Forelimb muscle (tissue), 1 donor: ENCODE measurements at regions not wholly inside any gene's neighbourhood (a gene's known extent, or its start where the extent isn't known, plus 50 kb on each side); places are given as distances from the start of the nearest gene placed in this dataset.

ENCODE experiments used
- DNase-seq: peaks from one replicate; pipeline ENCODE4 v3.0.0-alpha.2; 2013; ENCODE audit warnings: low read depth

GRCh38 chr5:124318661-124319060 is 427.8 kb downstream of the ZNF608 start:
- no peak for DNase-seq

GRCh38 chr5:124317451-124317850 is 429.0 kb downstream of the ZNF608 start:
- no peak for DNase-seq

GRCh38 chr5:124315741-124316415 is 430.6 kb downstream of the ZNF608 start:
- DNase-seq: no peak

DNA sequence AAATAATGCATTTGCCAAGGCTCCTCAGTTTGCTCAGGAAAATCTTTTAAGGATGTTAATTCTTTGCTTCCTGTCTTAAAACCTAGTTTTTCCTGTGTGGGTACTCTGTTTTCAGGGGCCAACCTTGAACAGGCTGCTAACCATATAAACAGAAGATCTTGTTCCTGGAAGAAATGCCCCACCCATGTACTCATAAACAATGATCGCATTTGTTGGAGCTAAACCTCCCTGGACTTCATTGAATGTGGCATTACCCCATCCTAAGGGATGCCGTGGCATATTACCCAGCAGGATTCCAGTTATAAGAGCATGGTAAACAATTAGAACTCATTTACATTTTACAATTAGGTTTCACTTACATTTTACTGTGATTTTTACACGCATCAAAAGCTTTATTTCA is 436.0 kb downstream of the ZNF608 start:
- DNase-seq: no peak

DNA sequence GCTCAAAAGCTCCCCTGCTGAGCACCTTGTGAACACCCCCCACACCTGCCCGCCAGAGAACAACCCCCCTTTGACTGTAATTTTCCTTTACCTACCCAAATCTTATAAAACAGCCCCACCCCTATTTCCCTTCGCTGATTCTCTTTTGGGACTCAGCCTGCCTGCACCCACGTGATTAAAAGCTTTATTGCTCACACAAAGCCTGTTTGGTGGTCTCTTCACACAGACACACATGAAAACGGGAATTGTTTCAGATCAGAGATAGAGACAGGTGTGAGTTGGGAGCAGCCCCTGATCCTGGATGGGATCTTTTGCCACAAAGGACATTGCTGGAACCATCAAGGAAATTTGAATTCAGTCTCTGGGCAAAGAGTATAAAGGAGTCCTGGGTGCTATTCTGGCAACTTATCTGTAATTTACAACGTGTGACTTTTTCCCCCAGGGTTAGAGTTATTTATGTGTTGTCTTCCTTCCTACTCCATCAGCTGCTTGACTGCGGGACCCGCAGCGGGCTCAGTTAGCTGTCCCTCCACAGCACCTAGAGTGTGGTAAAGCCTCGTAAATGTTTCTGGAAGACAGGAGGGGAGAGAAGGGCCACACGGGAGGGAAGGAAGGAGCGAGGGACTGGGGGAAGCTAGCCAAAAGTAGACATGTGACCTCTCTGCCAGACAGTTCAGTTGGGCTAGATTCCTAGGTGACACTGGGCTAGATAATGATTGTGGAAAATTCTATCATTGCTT is 437.0 kb downstream of the ZNF608 start:
- DNase-seq: no peak

- DNase-seq: no peak
These were observed 443.1 kb downstream of the ZNF608 start for GRCh38 chr5:124303366-124303765.

DNA sequence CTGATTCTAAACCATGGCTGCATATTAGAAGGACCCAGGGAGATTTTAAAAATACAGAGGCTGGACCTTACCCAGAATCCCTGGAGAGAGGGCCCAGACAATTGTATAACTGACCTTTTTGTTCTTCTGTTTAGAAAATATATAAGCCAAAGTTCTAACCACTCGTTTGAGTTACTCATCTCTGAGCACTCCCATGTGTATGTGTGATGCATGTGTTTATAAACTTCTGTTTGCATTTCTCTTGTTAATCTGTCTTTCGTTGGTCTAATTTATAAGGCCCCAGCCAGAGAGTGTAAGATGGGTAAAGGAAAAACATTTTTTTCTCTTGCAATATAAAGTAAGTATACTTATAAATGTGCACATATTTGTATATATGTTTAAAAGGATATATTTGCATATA is 443.9 kb downstream of the ZNF608 start:
- DNase-seq: no peak

- DNase-seq: no peak
These were observed 444.6 kb downstream of the ZNF608 start for GRCh38 chr5:124301850-124302249.

DNA sequence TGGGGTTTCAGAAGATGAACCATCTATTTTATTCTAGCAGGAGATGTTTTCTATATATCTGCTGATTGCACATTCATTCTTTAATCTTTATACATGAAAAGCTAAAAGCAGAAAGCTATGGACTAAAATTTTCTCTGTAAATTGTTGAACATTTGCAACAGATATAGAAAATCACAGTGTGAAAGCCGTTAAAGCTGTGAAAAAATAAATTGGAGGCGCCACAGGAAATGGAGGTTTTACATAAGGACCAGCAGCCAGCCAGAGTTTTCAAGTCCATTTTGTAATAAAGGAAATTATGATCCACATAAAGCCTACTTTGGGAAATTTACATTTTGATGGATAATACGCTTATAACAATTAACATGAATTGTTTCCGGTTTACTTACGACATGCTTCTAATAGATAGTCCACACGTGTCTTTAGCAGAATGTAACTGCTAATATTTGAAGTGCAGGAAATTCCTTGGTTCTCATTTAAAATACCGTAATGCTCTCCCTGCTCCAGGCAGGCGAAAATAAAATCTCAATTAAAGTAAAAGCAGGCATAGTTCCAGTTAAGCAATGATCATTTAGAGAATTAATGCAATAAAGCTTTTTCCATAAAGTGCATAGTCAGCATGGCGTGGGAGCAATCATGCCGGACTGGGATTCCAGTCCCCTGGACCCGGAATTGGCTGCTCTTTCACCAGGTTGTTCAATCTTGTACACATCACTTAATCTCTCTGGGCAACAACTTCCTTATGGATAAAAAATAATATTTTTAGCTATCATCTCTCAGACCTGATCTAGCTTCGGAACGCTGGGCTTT is 445.4 kb downstream of the ZNF608 start:
- no peak for DNase-seq

GRCh38 chr5:124297826-124298225 is 448.6 kb downstream of the ZNF608 start:
- no peak for DNase-seq

DNA sequence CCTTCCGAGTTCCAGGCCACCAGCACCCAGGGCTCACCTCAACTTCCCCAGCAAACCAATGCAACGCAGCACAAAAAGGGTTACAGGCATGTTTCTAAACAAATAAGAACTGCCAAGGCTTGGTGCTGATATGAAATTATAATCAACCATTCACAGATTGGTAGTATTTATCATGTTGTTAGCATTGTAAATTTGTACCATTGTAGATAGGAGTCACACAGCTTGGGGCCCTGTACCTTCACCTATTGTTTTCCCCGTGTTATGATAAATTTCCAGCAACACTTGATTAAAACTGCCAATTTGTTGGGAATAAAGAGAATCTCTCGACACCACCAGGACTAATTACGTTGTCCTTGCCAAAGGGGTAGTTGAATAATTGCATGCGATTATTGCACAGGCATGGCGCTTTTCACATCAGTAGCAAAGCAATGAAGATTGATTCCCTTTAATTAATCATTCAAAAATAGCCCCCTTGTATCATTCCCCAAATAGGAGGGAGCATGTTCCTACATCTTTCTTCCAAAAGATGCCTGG is 454.1 kb downstream of the ZNF608 start:
- no peak for DNase-seq

GRCh38 chr5:124289641-124290311 is 456.7 kb downstream of the ZNF608 start:
- no peak for DNase-seq

DNA sequence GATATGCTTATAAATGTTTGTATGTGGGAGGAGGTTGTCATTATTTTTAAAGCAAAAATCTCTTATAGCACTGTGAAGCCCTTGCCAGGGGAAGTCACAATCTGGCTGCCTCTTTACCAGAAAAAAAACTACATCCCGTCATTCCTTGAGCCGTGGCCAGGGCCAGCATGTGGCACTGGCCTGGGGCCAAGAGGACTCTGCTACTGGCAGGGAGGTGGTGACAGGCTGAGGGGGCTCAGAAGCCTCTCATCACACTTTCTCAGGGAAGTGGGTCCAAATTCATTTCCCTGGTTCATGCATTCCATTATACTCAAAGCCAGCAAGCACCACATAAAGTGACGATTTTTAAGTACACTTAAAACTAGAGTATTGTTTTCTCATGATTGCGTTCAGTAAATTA is 457.3 kb downstream of the ZNF608 start:
- DNase-seq: no peak

DNA sequence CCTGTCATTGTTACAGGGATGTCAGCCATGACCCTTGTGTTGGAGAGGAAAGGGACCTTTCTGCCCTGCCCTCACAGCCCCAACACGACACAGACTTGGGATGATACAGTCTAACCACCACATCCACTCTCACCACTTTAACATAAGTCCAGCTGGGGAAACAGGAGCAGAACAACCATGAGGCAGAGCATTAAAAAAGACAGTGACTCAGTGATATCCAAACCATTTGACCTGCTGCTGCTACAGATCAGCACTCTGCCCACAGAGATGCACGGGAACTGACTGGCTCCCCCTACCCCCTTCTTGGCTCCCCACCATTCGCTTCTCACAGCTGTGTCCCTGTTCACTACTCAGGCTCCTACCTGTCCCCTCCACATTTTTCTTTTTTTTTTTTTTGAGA is 458.6 kb downstream of the ZNF608 start:
- DNase-seq: no peak

DNA sequence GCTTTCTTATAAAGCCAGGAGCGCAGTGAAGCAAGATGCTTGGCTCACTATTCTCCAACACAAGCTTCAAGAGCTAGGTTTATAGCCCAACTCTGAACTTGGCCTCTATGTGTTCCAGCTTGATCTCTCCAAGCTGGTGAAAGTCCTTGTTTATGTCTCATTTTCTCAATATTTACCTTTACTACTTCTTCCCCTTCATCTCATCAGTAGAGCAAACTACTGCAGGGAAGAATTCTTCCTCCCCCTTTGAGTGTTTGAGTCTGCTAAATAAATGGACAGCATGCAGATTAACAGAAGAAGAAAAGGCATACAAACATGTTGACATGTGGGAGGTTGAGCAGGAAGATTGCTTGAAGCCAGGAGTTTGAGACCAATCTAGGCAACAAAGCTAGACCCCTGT is 460.7 kb downstream of the ZNF608 start:
- DNase-seq: no peak

- DNase-seq: no peak
These were observed 461.4 kb downstream of the ZNF608 start for GRCh38 chr5:124285071-124285470.

DNA sequence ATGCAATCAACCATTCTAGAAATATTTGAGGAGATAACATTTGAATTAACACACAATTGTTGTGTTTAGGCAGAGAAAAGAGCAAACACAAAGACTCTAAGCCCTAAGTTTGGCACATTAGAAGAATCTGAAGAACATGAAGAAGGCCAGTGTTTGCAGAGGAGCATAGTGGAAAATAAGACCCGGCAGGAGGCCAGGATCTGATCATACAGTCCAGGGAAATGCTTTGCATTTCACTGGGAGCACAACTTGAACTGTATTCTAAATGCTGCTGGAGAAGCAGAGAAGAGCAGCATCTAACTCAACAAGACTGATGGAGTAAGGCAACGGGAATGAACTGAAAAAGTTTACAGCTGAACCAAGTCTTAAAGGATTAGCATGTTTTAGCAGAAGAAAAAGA is 463.4 kb downstream of the ZNF608 start:
- DNase-seq: no peak

GRCh38 chr5:124280079-124280478 is 466.4 kb downstream of the ZNF608 start:
- DNase-seq: no peak

- no peak for DNase-seq
These were observed 467.1 kb downstream of the ZNF608 start for GRCh38 chr5:124279146-124279876.

GRCh38 chr5:124278636-124279035 is 467.8 kb downstream of the ZNF608 start:
- DNase-seq: no peak
